Trophoblast cell (in vitro differentiated cells and primary cell): ENCODE measurements at regions not wholly inside any gene's neighbourhood (a gene's known extent, or its start where the extent isn't known, plus 50 kb on each side); places are given as distances from the start of the nearest gene placed in this dataset.

ENCODE experiments used
- DNase-seq, 2 donors: peaks; one replicate each; pipeline ENCODE4 v3.0.0-alpha.2; 2016
- H2AFZ ChIP-seq: 2 replicates; pipeline ENCODE4 v1.6.1; 2013; ENCODE audit warnings: low read length, moderate library complexity, mild to moderate bottlenecking; ENCODE audit not compliant: insufficient read depth, poor library complexity
- H2AK5ac ChIP-seq: 2 replicates; pipeline ENCODE4 v1.6.1; 2013; ENCODE audit warnings: mild to moderate bottlenecking, low read length
- H2BK120ac ChIP-seq: 2 replicates; pipeline ENCODE4 v1.6.1; 2013; ENCODE audit warnings: low read length, mild to moderate bottlenecking, moderate library complexity; ENCODE audit not compliant: insufficient read depth, poor library complexity
- H2BK12ac ChIP-seq: 2 replicates; pipeline ENCODE4 v1.6.1; 2013; ENCODE audit warnings: mild to moderate bottlenecking, low read length, moderate library complexity
- H2BK5ac ChIP-seq: 2 replicates; pipeline ENCODE4 v1.6.1; 2013; ENCODE audit warnings: low read length, low read depth, moderate library complexity, mild to moderate bottlenecking; ENCODE audit not compliant: poor library complexity
- H3K14ac ChIP-seq: 2 replicates; pipeline ENCODE4 v1.6.1; 2013; ENCODE audit warnings: mild to moderate bottlenecking, low read length
- H3K18ac ChIP-seq: 2 replicates; pipeline ENCODE4 v1.6.1; 2013; ENCODE audit warnings: mild to moderate bottlenecking, low read length
- H3K23ac ChIP-seq: 2 replicates; pipeline ENCODE4 v1.6.1; 2013; ENCODE audit warnings: low read length
- H3K27ac ChIP-seq: 2 replicates; pipeline ENCODE4 v1.5.1; 2013; ENCODE audit warnings: low read depth, mild to moderate bottlenecking, inconsistent platforms, low read length, moderate library complexity
- H3K27me3 ChIP-seq: 2 replicates; pipeline ENCODE4 v1.6.1; 2013; ENCODE audit warnings: inconsistent platforms, mild to moderate bottlenecking, low read length, moderate library complexity; ENCODE audit not compliant: insufficient read depth
- H3K36me3 ChIP-seq, 2 experiments: 1 replicate in 1 of 2; 2 replicates in 1 of 2; pipeline ENCODE4 v1.6.1; 2013; ENCODE audit warnings: low read length in 2 of 2, mild to moderate bottlenecking in 2 of 2, moderate library complexity in 1 of 2; ENCODE audit not compliant: insufficient read depth in 2 of 2, control insufficient read depth in 1 of 2
- H3K4ac ChIP-seq: 2 replicates; pipeline ENCODE4 v1.6.1; 2013; ENCODE audit warnings: low read depth, mild to moderate bottlenecking, low read length, moderate library complexity
- H3K4me1 ChIP-seq, 2 experiments: 1 replicate in 1 of 2; 2 replicates in 1 of 2; pipeline ENCODE4 v1.6.1; 2013; ENCODE audit warnings: low read length in 2 of 2, mild to moderate bottlenecking in 2 of 2, moderate library complexity in 1 of 2; ENCODE audit not compliant: insufficient read depth in 2 of 2, control insufficient read depth in 1 of 2
- H3K4me2 ChIP-seq: 2 replicates; pipeline ENCODE4 v1.6.1; 2013; ENCODE audit warnings: inconsistent platforms, mild to moderate bottlenecking, low read length, moderate library complexity
- H3K4me3 ChIP-seq: 2 replicates; pipeline ENCODE4 v1.5.1; 2013; ENCODE audit warnings: mild to moderate bottlenecking, low read depth, low read length, inconsistent platforms
- H3K79me1 ChIP-seq: one replicate; pipeline ENCODE4 v1.6.1; 2013; ENCODE audit warnings: low read length
- H3K79me2 ChIP-seq: 2 replicates; pipeline ENCODE4 v1.6.1; 2013; ENCODE audit warnings: low read length, mild to moderate bottlenecking; ENCODE audit not compliant: control insufficient read depth, insufficient read depth, poor library complexity
- H3K9ac ChIP-seq: 2 replicates; pipeline ENCODE4 v1.6.1; 2013; ENCODE audit warnings: mild to moderate bottlenecking, low read length
- H3K9me3 ChIP-seq: 2 replicates; pipeline ENCODE4 v1.6.1; 2013; ENCODE audit warnings: low read depth, mild to moderate bottlenecking, control low read depth, inconsistent platforms, low read length; ENCODE audit not compliant: insufficient read depth
- H4K12ac ChIP-seq: 2 replicates; pipeline ENCODE4 v1.6.1; 2013; ENCODE audit warnings: low read depth, mild to moderate bottlenecking, low read length, moderate library complexity
- H4K8ac ChIP-seq: 2 replicates; pipeline ENCODE4 v1.6.1; 2013; ENCODE audit warnings: low read depth, mild to moderate bottlenecking, low read length, moderate library complexity
- H4K91ac ChIP-seq: one replicate; pipeline ENCODE4 v1.6.1; 2013; ENCODE audit warnings: low read depth, mild to moderate bottlenecking, low read length, moderate library complexity
- WGBS: extraction: QIAGEN DNeasy Blood & Tissue Kit; methylation state at CpG from one replicate; pipeline ENCODE4 v1.1.7; 2013; ENCODE audit warnings: missing lambda C conversion rate; ENCODE audit not compliant: insufficient read length, insufficient coverage; ENCODE audit errors: extremely low coverage; 5-methylcytosine and 5-hydroxymethylcytosine counted together

GRCh38 chrX:112941209-112941837 lies 100.7 kb upstream of the AMOT start:
- peak in 1 of 2 donors; percentile 29 for DNase-seq
- no peak overlapping the region for H2BK120ac ChIP-seq
- no peak overlapping the region for H4K91ac ChIP-seq
- no peaks in the 10 kb centered on the region for H3K36me3 ChIP-seq
- H2BK5ac ChIP-seq = no peak overlapping the region
- no peak overlapping the region for H3K23ac ChIP-seq
- no peak overlapping the region for H3K4me3 ChIP-seq
- H3K9me3 ChIP-seq = no peaks in the 10 kb centered on the region
- H3K79me1 ChIP-seq = no peaks in the 10 kb centered on the region
- H3K14ac ChIP-seq = no peak overlapping the region
- H3K4me1 ChIP-seq = peaks cover 0 to 2% of the 10 kb centered on the region in 2 experiments
- no peaks in the 10 kb centered on the region for H3K79me2 ChIP-seq
- no peak overlapping the region for H3K4me2 ChIP-seq
- no peak overlapping the region for H4K12ac ChIP-seq
- no peak overlapping the region for H3K27ac ChIP-seq
- no peak overlapping the region for H3K4ac ChIP-seq
- no peak overlapping the region for H2BK12ac ChIP-seq
- no peak overlapping the region for H3K9ac ChIP-seq
- H2AK5ac ChIP-seq = no peak overlapping the region
- no peak overlapping the region for H4K8ac ChIP-seq
- no peak overlapping the region for H3K18ac ChIP-seq
- no peak overlapping the region for H2AFZ ChIP-seq
- no peaks in the 10 kb centered on the region for H3K27me3 ChIP-seq
- no CpG with 5 or more reads among the region's 6 CpGs for WGBS

- no peaks in the 10 kb centered on the region for H3K79me1 ChIP-seq
- no peak overlapping the region for H3K4me2 ChIP-seq
- H4K12ac ChIP-seq = no peak overlapping the region
- no peaks in the 10 kb centered on the region for H3K27me3 ChIP-seq
- H3K4ac ChIP-seq = no peak overlapping the region
- no peak overlapping the region for H3K9ac ChIP-seq
- H3K14ac ChIP-seq = no peak overlapping the region
- no peak overlapping the region for H4K8ac ChIP-seq
- no peak overlapping the region for H3K27ac ChIP-seq
- H2AFZ ChIP-seq = no peak overlapping the region
- H3K18ac ChIP-seq = no peak overlapping the region
- no peak for DNase-seq
- no peak overlapping the region for H2BK5ac ChIP-seq
- no peak overlapping the region for H3K4me3 ChIP-seq
- no peaks in the 10 kb centered on the region for H3K79me2 ChIP-seq
- no peak overlapping the region for H4K91ac ChIP-seq
- no peak overlapping the region for H2AK5ac ChIP-seq
- no peaks in the 10 kb centered on the region for H3K9me3 ChIP-seq
- no peak overlapping the region for H2BK120ac ChIP-seq
- H3K36me3 ChIP-seq = no peaks in the 10 kb centered on the region
- no peaks in the 10 kb centered on the region for H3K4me1 ChIP-seq
- no CpG with 5 or more reads among the region's 1 CpG for WGBS
- no peak overlapping the region for H3K23ac ChIP-seq
- H2BK12ac ChIP-seq = no peak overlapping the region
Observed at GRCh38 chrX:112935029-112935428, 94.4 kb upstream of the AMOT start.

- no peak overlapping the region for H2BK120ac ChIP-seq
Observed at GRCh38 chrX:112931900-112932299, 91.3 kb upstream of the AMOT start.

GRCh38 chrX:112931478-112931877 lies 90.8 kb upstream of the AMOT start:
- no peak overlapping the region for H2AK5ac ChIP-seq
- H3K79me1 ChIP-seq = no peaks in the 10 kb centered on the region
- no peak overlapping the region for H2BK5ac ChIP-seq
- H3K23ac ChIP-seq = no peak overlapping the region
- H3K9me3 ChIP-seq = no peaks in the 10 kb centered on the region
- H4K8ac ChIP-seq = no peak overlapping the region
- H3K4me2 ChIP-seq = no peak overlapping the region
- DNase-seq = no peak
- no peaks in the 10 kb centered on the region for H3K79me2 ChIP-seq
- H3K4me3 ChIP-seq = no peak overlapping the region
- H2BK12ac ChIP-seq = no peak overlapping the region
- H4K91ac ChIP-seq = no peak overlapping the region
- no peaks in the 10 kb centered on the region for H3K4me1 ChIP-seq
- H3K27me3 ChIP-seq = no peaks in the 10 kb centered on the region
- no CpG with 5 or more reads among the region's 3 CpGs for WGBS
- no peak overlapping the region for H4K12ac ChIP-seq
- H2BK120ac ChIP-seq = no peak overlapping the region
- no peak overlapping the region for H3K27ac ChIP-seq
- no peaks in the 10 kb centered on the region for H3K36me3 ChIP-seq
- no peak overlapping the region for H3K9ac ChIP-seq
- no peak overlapping the region for H3K18ac ChIP-seq
- no peak overlapping the region for H2AFZ ChIP-seq
- H3K4ac ChIP-seq = no peak overlapping the region
- H3K14ac ChIP-seq = no peak overlapping the region

More at GRCh38 chrX:112931900-112932299, 91.3 kb upstream of the AMOT start:
- H3K79me1 ChIP-seq = no peaks in the 10 kb centered on the region
- H3K27me3 ChIP-seq = no peaks in the 10 kb centered on the region
- H2AFZ ChIP-seq = no peak overlapping the region
- no peak overlapping the region for H4K91ac ChIP-seq
- no peak overlapping the region for H3K9ac ChIP-seq
- no peaks in the 10 kb centered on the region for H3K9me3 ChIP-seq
- H3K18ac ChIP-seq = no peak overlapping the region
- DNase-seq = no peak
- no CpG with 5 or more reads among the region's 3 CpGs for WGBS
- H3K36me3 ChIP-seq = no peaks in the 10 kb centered on the region
- no peak overlapping the region for H3K27ac ChIP-seq
- no peak overlapping the region for H2AK5ac ChIP-seq
- no peaks in the 10 kb centered on the region for H3K4me1 ChIP-seq
- H3K14ac ChIP-seq = no peak overlapping the region
- H4K8ac ChIP-seq = no peak overlapping the region
- no peaks in the 10 kb centered on the region for H3K79me2 ChIP-seq
- H2BK12ac ChIP-seq = no peak overlapping the region
- no peak overlapping the region for H4K12ac ChIP-seq
- H3K4me2 ChIP-seq = no peak overlapping the region
- no peak overlapping the region for H3K23ac ChIP-seq
- no peak overlapping the region for H2BK5ac ChIP-seq
- no peak overlapping the region for H3K4ac ChIP-seq
- no peak overlapping the region for H3K4me3 ChIP-seq
